ENCODE measurements at regions not wholly inside any gene's neighbourhood (a gene's known extent, or its start where the extent isn't known, plus 50 kb on each side); places are given as distances from the start of the nearest gene placed in this dataset.

DNA sequence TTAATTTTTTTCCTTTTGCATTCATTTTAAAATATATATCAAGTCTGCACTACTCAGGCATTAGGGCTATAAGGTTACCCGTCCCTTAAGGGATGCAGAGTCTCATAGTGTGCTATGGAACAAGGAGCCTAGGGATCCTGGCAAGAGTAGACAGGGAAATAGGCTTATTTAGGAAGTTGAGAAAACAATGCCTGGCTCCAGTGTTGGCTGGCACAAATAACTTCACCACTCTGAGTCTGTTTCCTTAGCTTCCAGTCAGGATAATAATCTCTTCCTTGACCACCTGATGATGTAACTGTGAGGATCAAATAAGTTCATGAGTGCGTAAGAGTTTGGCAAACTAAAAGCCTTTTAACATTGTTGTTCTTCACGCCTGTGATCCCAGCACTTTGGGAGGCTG is 540.8 kb upstream of the IL12A start:
- TF ChIP-seq EZH2 (IDR thresholded peaks at IDR 0.05; ENCODE audit: borderline replicate concordance) = no peak
- TF ChIP-seq, protein P1, sequence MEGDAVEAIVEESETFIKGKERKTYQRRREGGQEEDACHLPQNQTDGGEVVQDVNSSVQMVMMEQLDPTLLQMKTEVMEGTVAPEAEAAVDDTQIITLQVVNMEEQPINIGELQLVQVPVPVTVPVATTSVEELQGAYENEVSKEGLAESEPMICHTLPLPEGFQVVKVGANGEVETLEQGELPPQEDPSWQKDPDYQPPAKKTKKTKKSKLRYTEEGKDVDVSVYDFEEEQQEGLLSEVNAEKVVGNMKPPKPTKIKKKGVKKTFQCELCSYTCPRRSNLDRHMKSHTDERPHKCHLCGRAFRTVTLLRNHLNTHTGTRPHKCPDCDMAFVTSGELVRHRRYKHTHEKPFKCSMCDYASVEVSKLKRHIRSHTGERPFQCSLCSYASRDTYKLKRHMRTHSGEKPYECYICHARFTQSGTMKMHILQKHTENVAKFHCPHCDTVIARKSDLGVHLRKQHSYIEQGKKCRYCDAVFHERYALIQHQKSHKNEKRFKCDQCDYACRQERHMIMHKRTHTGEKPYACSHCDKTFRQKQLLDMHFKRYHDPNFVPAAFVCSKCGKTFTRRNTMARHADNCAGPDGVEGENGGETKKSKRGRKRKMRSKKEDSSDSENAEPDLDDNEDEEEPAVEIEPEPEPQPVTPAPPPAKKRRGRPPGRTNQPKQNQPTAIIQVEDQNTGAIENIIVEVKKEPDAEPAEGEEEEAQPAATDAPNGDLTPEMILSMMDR (IDR thresholded peaks at IDR 0.05; ENCODE audit: poor library complexity) = no peak

Data from hepatocyte (in vitro differentiated cells).